NCI-H748 (cell line): ENCODE measurements at regions not wholly inside any gene's neighbourhood (a gene's known extent, or its start where the extent isn't known, plus 50 kb on each side); places are given as distances from the start of the nearest gene placed in this dataset.

Experiments
- DNase-seq: peaks from one replicate; lab custom pipeline; 2025; ENCODE audit not compliant: unreplicated experiment; lab: John Stamatoyannopoulos, UW

DNA sequence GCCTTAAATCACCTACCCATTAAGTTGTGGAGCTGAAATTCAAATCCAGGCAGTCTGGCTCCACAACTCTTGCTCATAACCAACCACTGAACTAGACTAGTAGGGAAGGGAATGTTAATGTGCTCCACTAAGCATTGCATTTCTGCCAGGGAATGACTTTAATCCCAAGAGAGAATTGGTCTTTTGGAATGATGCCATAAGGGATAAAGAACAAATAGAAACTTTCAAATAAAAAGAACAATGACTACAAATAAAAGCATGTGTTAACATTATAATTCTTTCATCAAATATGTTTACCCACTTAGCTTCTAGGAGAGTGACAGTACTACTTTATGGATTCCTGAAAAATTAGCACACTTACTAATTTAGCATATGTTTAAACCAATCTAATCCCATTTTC is 905.9 kb downstream of the CENPC start:
- no peak for DNase-seq

DNA sequence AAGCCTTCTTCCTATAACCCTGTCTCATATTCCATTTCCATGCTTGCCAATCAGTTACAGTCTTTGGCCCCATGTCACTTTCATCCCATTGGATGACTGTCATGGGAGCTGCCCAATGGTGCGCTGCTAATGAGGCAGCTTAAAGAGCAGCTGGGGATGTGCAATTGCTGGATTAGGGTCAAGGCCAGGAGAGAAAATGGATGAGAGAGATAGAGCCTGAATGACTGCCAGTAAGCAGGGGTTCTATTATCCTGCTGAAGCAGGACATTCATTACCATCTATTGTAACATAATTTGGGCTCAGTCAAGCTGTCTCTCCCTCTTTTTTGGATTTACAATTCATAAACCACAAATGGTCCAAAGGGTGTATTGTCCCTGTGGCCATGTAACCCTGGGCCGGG is 909.0 kb downstream of the CENPC start:
- DNase-seq: no peak

DNA sequence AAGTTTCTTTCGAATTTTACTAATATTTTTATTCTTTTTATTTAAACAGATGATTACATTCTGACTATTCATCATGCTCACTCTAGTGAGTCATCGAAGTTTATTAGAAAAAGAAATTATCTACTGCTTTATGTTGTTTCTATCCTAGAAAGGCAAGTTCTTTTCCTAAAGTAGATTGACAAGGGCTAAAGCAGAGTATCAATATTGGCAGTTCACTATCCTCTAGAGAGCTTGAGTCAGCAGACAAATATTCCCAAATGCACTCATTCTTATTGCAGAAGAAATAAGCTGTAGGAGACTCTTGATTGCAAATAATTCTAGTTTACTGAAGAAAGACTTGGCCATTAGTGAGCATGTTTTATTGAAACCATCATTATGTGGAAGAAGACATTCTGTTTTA is 911.8 kb downstream of the CENPC start:
- DNase-seq: no peak

DNA sequence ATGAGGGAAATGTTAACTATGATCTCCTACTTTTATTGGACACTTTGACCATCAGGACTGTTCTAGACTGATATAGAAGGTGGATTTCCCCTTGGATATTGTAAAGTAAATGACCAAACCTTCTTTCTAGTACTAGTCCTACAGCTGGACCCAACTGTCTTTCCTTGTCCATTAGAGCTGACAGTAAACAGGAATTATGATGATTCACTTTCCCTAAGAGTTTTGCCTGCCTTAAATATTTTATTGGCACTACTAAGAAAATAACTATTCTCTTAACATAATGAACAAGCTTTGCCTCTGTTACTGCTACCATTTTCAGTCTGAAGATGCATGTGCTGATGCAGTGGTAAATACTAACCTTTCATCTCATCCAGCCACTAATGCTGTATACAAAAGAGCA is 915.4 kb downstream of the CENPC start:
- no peak for DNase-seq

DNA sequence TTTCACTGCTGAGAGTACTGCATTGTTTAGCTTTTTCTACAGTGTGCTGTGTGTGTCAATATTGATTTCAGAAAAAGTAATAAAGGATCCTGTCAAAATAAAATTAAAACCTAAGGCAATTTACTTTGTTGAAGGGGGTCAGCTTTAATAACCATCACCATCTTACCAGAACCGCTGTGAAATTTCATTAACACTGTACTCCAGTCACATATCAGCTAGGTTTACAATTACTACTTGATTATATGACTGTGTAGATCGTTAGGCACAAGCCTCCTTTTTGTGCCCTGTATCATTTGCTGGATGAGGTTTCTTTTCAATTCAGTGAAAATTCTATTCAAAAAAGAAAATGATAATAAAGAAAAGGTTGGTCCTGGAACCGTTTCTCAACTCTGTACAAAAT is 917.2 kb downstream of the CENPC start:
- DNase-seq: no peak

DNA sequence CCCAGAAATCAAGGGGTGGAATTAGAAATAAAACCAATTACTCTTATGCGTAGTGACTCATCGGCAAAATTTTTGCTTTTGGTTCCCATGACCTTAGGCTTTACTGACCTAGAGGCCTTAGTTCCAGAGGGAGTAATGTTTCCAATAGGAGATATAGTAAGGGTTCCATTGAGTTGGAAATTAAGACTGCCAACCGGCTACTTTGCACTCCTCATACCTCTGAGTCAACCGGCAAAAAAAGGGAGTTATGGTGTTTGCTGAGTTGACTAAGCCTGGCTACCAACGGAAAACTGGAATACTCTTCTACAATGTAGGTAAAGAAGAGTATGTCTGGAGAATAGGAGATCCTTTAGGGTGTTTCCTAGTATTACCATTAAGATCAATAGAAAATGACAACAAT is 919.8 kb downstream of the CENPC start:
- no peak for DNase-seq

DNA sequence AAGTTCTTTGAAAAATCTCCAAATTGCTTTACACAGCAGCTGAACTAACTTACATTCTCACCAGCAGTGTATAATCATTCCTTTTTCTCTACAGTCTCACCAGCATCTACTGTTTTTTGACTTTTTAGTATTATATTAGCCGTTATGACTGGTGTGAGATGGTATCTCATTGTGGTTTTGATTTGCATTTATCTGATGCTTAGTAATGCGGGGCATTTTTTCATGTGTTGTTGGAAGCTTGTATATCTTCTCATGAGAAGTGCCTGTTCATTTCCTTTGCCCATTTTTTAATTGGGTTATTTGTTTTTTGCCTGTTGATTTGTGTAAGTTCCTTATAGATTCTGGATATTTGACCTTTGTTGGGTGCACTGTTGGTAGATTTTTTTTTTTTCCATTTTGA is 931.7 kb downstream of the CENPC start:
- no peak for DNase-seq

DNA sequence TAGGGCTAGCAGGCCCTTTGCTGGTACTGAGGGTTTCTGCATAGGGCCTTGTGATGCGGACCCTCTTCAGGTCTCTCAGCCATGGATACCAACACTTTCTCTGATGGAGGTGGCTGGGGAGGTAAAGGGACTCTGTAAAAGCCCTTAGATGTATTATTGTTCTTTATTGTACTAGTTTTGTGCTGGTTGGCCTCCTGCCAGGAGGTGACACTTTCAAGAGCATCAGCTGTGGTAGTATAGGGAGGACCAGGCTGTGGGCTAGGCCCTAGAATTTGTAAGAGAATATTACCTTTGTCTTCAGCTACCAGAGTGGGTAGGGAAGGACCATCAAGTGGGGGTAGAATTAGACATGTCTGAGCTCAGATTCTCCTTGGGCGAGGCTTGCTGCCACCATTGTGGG is 936.3 kb downstream of the CENPC start:
- DNase-seq: no peak

DNA sequence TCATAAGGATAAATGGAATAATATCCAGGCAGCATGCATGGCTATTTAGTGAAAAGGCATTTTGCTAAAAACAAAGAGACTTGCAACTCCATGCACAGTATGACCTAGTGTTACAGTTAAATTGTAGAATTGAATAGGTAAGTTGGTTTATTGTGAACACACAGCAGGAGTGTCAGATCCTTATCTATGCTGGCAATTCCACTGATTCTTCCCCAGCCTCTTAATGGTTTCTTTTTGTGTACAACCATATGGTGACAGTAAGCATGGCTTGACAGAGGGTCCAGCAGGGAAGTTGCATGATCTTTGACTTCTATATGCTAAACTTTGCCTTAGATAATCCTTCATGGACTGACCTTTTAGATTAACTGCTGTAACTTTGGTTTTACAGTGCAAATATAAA is 936.6 kb upstream of the EPHA5 start:
- no peak for DNase-seq

DNA sequence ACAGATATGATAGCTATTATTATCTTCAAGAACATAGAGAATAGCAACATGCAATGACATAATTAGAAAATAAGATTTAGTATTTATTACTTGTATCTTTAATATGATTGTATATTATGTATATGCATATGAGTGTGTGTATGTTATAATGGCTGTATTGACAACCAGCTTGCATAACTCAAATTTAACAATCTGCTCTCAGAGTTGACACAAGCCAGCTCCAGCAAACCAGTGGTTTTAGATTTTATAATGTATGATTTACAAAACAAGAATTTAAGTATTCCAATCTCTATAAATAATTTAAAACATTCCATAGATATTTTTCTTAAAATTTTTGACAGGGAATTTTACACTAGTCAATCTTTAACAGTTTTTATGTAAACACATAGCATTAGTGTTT is 935.9 kb upstream of the EPHA5 start:
- DNase-seq: no peak

DNA sequence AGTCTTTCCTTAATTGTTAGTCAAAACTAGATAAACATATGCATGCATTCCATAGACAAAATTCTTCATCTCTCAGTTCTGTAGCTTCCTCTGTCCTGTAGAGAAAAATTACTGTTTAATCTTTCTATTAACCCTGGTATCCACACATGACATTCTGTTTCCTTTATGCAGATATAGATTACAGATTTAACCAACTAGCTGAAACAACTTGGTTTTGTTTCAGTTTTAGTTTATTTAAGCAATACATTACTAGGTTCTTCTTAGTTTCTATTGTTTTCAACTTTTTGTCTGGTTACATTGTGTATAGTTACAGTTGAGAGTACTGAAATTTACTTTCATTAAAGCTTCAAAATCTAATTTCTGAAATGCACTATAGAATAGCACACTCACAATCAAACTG is 933.9 kb upstream of the EPHA5 start:
- no peak for DNase-seq

DNA sequence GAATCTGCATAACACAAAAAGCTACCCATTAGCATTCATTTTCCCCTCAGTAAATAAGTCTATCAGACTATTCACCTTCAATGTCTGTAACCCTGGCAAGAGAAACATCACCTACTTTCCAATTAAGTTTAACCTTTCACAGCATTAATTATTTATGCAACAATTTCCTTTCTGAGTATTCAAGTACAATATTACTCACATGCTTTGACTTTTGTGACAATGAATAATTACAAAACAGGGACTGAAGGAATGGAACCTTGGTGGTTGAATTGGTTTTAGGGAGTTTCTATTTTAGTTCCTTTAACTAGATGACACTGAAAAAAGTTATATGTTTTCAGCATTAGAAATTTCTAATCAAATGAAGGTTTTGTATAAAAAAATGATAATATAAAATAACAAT is 932.3 kb upstream of the EPHA5 start:
- DNase-seq: no peak

DNA sequence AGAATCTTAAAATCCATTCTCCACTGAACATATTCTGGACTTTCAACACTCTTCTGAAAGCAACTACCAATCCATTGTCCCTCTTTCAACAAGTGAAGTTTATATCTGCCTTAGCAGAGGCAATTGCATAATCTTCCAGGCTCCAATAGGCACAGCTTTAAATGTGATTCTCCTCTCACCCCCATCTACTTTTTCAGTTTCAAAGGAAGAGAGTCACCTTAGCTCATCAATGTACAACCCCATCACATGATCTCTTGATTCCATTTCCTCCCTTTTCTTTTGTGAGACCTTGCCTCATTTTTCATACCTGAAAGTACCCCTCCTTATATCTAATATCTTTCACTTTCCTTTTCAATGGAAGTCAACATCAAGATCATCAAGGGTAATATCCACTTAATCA is 921.7 kb upstream of the EPHA5 start:
- DNase-seq: no peak

DNA sequence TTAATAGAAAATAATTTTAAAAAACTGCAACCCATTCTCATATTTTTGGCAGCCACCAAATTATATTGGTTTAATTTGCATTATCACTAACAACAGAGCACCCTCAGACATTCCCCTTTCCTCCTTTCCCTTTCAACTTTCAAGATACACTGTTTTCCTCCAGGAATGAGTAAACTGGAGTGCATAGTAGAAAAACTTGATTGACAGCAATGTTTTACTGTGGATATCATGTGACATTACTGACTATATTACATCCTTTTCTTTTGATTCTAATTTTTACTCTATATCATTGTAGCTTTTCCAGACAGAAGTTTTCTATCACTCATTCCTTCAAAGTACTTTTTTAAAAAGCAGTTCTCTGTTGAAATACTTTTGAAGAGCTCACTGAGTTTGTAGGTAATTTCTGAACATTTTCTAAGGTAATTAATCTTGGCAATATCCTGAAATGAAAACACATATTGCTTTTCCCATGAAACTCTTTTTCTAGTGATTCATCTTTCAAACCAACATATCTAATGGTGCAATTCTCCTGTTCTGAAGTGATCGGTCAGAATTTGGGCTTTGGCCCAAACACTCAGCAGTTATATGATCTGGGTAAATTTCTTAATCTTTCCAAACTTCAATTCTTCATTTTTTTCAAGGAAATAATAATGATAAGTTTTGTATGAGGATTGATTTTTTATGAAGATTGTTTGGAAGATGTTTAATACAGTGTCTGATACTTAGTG is 920.4 kb upstream of the EPHA5 start:
- no peak for DNase-seq

DNA sequence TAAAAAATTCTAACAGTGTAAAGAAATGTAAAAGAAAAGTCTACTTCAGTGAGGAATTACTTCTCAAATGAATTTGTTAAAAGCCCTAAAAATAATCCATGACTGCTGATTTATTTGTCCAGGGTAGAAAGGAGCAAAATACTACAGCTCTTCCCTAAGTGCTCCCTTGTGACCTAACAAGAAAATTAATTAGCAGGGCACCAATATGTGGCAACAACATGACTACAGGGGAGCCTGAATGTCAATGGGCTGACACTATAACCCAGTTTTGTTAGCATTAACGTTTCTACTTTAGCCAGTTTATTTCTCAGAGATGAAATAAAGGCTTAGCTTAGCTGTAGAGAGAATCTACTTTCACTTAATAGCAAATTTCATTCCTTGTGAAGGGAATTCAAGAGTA is 918.9 kb upstream of the EPHA5 start:
- no peak for DNase-seq

DNA sequence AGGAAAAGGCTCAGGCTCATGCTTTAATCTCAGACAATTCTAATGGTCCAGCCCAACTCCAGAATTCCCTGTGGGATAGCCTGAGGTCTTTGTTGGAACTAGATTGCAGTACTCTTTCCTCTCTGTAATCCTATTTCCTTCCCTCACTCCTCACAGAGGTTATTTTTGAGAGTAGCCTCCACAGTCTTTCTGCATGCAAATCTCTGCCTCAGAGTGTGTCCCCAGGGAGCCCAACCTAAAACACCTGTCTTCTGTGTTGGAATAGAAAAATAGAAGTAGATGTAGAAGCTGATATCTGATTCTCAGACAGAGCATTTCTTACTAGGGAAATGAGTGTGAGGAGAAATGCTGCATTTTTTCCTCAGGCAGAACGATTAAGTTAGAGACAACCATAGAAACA is 915.5 kb upstream of the EPHA5 start:
- no peak for DNase-seq

DNA sequence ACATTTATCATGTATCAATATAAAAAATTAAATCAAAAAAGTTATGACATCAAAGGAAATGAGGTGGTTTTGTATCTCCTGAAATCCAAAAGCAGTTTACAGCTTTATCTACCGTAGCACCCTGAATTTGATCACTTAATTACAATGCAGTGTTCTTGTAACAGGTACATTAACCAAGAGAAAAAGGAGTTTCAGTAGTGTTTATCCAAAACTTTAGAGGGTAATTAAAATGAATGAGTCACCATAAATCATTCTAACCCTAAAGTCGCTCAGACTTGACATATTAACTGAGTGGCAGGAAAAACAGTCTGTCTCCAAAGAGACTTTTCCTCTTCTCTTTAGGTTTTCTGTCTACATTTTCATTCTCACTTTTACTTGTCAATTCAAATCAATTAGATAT is 907.6 kb upstream of the EPHA5 start:
- DNase-seq: no peak

DNA sequence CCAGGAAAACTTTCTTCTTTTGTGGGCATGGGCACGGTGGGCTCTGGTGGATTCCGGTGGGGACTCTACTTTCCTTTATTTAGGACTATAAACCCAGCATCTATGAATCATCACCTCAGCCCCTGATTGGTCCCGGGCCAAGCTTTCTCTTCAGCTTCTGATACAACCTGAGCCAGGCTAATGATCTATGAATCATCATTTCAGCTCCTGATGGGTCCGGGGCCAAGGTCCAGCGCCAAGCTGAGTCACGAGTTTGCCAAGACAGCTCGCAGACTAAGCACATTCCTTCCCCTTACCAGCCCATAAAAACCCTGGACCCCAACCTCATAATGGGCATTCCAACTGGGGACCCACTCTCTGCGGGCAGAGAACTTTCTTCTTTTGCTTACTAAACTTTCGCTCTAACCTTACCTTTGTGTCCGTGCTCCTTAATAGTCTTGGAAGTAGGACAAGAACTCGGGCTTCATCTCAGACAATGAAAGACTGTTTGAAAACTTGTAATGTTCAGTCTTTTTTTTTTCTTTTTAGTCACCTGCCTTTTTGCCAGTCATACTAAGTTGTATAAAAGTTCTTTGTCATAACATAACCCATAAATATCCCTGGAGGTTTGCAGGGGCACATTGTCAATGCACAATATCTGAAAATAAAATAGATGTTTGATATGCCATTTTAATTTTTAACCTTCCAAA is 904.9 kb upstream of the EPHA5 start:
- DNase-seq: no peak

DNA sequence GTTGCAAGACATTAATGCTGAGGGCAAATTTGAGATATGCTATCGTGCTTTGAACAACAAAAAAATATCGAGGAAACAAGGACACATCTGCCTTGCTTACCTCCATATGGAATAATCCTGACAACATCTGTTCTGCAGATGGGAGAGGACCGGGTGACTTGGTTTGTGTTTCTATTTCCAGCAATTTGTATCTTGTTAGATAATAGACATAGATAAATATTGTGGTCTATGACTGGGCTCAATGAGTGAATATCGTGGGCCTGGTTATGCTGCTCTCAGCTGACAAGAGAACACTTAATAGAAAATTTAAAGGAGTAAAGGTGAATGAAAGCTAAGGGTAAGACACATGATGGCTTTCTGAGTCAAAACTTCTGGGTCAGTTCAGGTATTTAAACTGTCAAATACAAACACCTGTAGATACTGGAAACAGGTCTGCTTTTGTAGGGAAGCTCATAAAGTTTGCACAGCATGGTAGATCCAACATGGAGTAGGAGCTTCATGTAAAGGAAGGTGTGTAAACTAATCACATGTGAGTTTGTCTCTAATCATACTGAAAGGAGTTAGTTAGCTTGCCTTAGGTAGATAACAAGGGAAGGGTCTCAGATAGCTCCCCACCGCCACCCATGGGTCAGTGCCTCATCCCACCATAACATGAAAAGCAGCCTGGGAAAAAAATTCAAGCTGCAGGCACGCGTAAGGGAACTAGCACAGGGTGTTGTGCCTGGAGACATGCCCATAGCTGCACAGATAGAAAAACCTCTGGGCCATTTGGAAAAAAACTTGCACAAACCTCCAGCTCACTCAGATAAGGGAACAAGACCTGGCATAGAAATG is 904.1 kb upstream of the EPHA5 start:
- no peak for DNase-seq

DNA sequence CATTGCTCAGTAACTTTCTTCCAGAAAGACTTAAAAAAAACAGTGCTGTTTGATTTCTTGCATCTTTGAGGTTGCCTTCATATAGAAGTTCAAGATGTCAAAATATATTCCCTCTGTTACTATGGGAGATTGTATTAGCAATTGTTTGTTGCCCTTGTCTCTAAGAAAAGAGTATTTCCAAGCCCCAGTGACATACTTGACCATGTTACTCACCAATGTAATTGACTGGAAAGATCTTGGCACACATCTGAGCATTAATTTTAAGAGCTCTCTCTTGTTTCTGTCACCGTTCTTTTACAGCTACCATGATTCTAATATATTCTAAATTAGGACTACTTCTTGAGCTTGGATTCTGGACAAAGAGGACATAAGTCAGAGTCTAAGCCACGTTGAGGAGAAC is 902.7 kb upstream of the EPHA5 start:
- DNase-seq: no peak

DNA sequence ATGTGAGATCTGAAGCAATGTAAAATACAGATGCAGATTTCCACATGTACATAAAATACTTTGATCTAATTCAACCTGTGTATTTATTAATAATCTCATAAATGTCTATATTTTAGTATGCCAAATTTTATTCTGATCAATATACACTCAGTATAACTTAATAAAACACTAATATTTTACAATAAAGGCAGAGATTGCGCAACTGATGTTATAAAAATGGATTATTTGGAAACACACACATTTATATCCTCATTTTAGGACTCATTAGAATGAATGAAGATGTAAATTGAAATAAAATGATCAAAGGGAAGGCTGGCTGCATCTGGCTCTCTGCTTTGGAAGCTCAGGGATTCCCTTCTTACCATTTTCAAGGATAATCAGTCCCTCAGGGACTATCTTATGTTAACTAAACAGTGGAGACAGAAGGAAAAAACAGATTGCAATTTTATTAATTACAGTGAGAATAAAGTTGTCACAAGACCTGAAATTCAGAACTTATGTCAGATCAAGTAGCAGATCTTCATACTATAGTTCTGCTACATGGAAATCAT is 900.9 kb upstream of the EPHA5 start:
- no peak for DNase-seq

DNA sequence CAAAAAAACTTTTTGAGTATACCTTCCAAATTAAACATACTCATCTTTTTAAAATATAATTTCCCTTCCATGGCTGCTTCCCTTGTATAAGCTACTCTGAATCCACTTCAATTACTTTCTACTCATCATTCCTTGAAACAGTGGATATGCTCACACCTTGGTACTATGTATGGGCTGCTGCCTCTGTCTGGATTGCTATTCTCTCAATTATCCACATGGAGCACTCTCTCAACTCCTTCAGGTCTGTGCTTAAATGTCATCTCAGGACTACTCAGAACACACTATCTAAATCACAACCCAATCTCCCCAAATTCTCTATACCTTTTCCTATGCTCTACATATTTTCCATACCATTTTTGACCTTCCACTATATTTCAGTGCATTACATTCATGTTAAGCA is 898.9 kb upstream of the EPHA5 start:
- no peak for DNase-seq
